ENCODE measurements at regions not wholly inside any gene's neighbourhood (a gene's known extent, or its start where the extent isn't known, plus 50 kb on each side); places are given as distances from the start of the nearest gene placed in this dataset.

DNA sequence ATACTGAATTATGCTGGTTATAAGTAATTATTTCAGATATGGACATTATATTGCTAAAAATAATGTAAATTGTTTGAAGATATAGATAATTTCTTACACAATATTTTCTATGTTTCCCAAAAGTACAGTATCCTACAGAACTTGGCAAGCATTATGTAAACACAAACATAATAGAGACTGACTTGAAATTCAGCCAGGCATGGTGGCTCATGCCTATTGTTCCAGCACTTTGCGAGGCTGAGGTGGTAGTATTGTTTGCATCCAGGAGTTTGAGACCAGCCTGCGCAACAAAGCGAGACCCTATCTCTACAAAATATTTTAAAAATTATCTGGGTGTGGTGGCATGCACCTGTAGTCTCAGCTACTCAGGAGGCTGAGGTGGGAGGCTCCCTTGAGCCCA is 1300.5 kb upstream of the DDX18 start:
- TF ChIP-seq, protein P1, sequence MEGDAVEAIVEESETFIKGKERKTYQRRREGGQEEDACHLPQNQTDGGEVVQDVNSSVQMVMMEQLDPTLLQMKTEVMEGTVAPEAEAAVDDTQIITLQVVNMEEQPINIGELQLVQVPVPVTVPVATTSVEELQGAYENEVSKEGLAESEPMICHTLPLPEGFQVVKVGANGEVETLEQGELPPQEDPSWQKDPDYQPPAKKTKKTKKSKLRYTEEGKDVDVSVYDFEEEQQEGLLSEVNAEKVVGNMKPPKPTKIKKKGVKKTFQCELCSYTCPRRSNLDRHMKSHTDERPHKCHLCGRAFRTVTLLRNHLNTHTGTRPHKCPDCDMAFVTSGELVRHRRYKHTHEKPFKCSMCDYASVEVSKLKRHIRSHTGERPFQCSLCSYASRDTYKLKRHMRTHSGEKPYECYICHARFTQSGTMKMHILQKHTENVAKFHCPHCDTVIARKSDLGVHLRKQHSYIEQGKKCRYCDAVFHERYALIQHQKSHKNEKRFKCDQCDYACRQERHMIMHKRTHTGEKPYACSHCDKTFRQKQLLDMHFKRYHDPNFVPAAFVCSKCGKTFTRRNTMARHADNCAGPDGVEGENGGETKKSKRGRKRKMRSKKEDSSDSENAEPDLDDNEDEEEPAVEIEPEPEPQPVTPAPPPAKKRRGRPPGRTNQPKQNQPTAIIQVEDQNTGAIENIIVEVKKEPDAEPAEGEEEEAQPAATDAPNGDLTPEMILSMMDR (IDR thresholded peaks at IDR 0.05), result no peak
- no peak for TF ChIP-seq POLR2A (IDR thresholded peaks at IDR 0.05)

All from body of pancreas (tissue), 4 donors.